Brain microvascular endothelial cell (primary cell): ENCODE measurements at regions not wholly inside any gene's neighbourhood (a gene's known extent, or its start where the extent isn't known, plus 50 kb on each side); places are given as distances from the start of the nearest gene placed in this dataset.
"Not testable (repeated sequence)": the region's sequence is repeated elsewhere in the genome, so short reads cannot be mapped to it uniquely, and the experiment has no call there.

Source experiments
- DNase-seq: peaks from one replicate; pipeline ENCODE4 v3.0.0-alpha.2; 2020
- H3K27ac ChIP-seq: fragments of 250-450 bp; sonication (Bioruptor Pico); 2 replicates; pipeline ENCODE4 v1.5.1; 2020; ENCODE audit warnings: mild to moderate bottlenecking, moderate library complexity
- H3K27me3 ChIP-seq: fragments of 250-450 bp; sonication (Bioruptor Pico); replicated peaks from 2 replicates; pipeline ENCODE4 v1.5.1; 2020; ENCODE audit warnings: mild to moderate bottlenecking
- H3K36me3 ChIP-seq: fragments of 250-450 bp; sonication (Bioruptor Pico); replicated peaks from 2 replicates; pipeline ENCODE4 v1.5.1; 2020; ENCODE audit warnings: mild to moderate bottlenecking
- H3K4me3 ChIP-seq: 2 replicates; pipeline ENCODE4 v1.5.1; 2011; ENCODE audit warnings: low read depth, mild to moderate bottlenecking, control low read depth, low read length, moderate library complexity
- in situ Hi-C: cut with HindIII; loops from 2 replicates; pipeline ENCODE4 v1.10.0; 2017; ENCODE audit warnings: low sequenced_read_pairs, low pct_ligation_motif_present
- TF ChIP-seq, protein P1 (sequence below): IDR thresholded peaks from 2 replicates; pipeline ENCODE4 v1.5.1; 2011; ENCODE audit warnings: low read depth, mild to moderate bottlenecking, moderate library complexity, low read length, control low read depth, inconsistent platforms; ENCODE audit errors: missing control alignments

GRCh38 chrX:122972604-122973003, 211.5 kb upstream of the GRIA3 start:
- in situ Hi-C loops, result no loop called here
- DNase-seq, result no peak
- H3K4me3 ChIP-seq, result no peak overlapping the region
- H3K36me3 ChIP-seq, result no peaks in the 10 kb centered on the region
- no peak overlapping the region for H3K27ac ChIP-seq
- H3K27me3 ChIP-seq, result no peaks in the 10 kb centered on the region
- TF ChIP-seq, protein P1, sequence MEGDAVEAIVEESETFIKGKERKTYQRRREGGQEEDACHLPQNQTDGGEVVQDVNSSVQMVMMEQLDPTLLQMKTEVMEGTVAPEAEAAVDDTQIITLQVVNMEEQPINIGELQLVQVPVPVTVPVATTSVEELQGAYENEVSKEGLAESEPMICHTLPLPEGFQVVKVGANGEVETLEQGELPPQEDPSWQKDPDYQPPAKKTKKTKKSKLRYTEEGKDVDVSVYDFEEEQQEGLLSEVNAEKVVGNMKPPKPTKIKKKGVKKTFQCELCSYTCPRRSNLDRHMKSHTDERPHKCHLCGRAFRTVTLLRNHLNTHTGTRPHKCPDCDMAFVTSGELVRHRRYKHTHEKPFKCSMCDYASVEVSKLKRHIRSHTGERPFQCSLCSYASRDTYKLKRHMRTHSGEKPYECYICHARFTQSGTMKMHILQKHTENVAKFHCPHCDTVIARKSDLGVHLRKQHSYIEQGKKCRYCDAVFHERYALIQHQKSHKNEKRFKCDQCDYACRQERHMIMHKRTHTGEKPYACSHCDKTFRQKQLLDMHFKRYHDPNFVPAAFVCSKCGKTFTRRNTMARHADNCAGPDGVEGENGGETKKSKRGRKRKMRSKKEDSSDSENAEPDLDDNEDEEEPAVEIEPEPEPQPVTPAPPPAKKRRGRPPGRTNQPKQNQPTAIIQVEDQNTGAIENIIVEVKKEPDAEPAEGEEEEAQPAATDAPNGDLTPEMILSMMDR, result no peak

DNA sequence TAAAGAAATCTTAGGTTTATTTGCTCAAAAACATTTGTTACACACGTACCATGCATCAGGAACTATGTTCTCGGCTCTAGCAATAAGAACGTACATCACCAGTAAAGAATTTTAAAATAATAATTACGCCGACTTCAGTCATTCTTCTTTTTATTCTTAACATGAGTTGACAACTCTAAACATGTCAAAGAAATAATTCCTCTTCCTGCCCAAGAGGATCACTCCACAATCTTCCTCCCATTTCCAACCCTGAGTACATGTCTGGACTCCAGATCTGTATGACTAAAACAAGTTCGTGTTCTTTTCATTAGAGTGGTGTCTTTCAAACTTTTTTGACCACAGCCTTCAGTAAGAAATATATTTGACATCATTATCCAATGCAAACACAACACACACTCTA, 201.6 kb upstream of the GRIA3 start:
- Histone ChIP-seq H3K27ac (no peak overlapping the region), H3K4me3 (no peak overlapping the region), H3K27me3 (no peaks in the 10 kb centered on the region), H3K36me3 (no peaks in the 10 kb centered on the region)
- no peak for DNase-seq
- in situ Hi-C loops, result no loop called here
- TF ChIP-seq, protein P1, result no peak

DNA sequence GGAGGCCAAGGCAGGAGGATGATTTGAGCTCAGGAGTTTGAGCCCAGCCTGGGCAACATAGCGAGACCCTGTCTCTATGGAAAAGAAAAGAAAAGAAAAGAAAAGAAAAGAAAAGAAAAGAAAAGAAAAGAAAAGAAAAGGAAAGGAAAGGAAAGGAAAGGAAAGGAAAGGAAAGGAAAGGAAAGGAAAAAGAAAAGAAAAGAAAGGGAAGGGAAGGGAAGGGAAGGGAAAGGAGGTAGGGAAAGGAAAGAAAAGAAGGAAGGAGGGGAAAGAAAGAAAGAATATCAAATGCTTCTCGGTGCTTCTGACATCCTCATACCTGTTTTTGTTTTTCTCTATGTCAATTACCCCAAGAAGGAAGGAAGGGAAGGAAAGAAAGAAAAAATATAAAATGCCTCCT, 181.2 kb upstream of the GRIA3 start:
- DNase-seq, H3K4me3 ChIP-seq, H3K27ac ChIP-seq, in situ Hi-C loops, H3K27me3 ChIP-seq, H3K36me3 ChIP-seq: not testable (repeated sequence)

GRCh38 chrX:123013141-123013540, 170.9 kb upstream of the GRIA3 start:
- Histone ChIP-seq H3K4me3 (no peak overlapping the region), H3K27me3 (no peaks in the 10 kb centered on the region), H3K27ac (no peak overlapping the region), H3K36me3 (no peaks in the 10 kb centered on the region)
- TF ChIP-seq, protein P1, result no peak
- no peak for DNase-seq
- in situ Hi-C loops, result no loop called here

DNA sequence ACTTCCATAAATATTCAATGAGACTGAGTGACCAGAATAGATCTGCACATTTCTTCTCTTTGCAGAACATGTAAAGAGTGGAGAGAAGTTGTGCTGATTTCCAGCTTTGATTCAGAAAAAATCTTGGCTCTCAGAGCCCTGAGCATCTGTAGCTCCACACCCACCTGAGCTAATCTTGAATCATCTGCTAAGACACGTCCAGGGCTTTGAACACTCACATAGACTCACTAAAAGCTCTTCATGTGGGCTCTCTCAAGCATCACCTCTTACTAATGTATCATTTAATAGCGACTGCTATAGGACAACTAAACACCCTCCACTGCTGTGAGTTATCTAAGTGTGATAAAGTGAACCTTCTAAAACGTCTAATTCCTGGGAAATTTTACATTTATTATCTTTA, 147.7 kb upstream of the GRIA3 start:
- in situ Hi-C loops, result no loop called here
- TF ChIP-seq, protein P1, result no peak
- no peaks in the 10 kb centered on the region for H3K27me3 ChIP-seq
- no peaks in the 10 kb centered on the region for H3K36me3 ChIP-seq
- no peak overlapping the region for H3K4me3 ChIP-seq
- no peak for DNase-seq
- no peak overlapping the region for H3K27ac ChIP-seq

DNA sequence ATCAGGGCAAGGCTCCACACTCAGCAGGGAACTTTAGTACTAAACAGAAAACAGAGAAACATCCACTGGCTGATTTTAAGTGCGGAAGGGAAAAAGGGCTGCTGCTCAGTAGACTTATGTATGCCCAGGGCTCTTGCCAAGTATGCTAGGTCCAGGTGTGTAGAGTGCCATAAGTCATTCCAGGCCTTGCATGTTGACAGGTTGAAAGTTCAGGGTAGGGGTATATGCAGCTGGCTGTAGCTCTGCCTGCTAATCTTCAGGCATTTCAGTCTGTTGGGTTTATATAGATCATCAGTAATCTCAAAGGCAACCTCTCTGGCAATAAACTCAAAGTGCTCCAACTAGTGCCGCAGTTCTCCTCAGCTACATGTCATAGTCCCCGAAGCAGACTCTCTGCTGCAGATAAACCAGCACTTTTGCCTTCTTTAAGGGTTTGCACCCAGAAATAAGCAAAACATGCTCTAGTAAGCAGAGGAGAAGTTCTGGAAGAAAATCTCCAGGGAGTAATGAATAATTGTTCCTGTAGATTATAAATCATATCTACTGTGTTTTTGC, 134.9 kb upstream of the GRIA3 start:
- TF ChIP-seq, protein P1, result no peak
- no peak overlapping the region for H3K27ac ChIP-seq
- no peak overlapping the region for H3K4me3 ChIP-seq
- DNase-seq, result no peak
- in situ Hi-C loops, result no loop called here
- H3K36me3 ChIP-seq, result no peaks in the 10 kb centered on the region
- H3K27me3 ChIP-seq, result no peaks in the 10 kb centered on the region
